HepG2 (cell line): ENCODE measurements at regions not wholly inside any gene's neighbourhood (a gene's known extent, or its start where the extent isn't known, plus 50 kb on each side); places are given as distances from the start of the nearest gene placed in this dataset.

ENCODE experiments used
- ATAC-seq: fragments of 200-7000 bp; cut with Tn5 transposase; 3 replicates; pipeline ENCODE4 v1.9.1; 2020; ENCODE audit warnings: mild to moderate bottlenecking, moderate library complexity
- BruUV-seq: library from RNA; stranded (reverse); fragments of 400-500 nt; replicated peaks from 2 replicates; lab custom pipeline; 2021; lab: Mats Ljungman, UMichigan
- CTCF ChIA-PET: fragments of 300-600 bp; formaldehyde crosslinking; extraction: SDS; loops from one replicate; lab custom pipeline; 2021; ENCODE audit warnings: low total read pairs, inconsistent platforms, low intra/inter-chr PET ratio; lab: Yijun Ruan, JAX
- POLR2A ChIA-PET: fragments of 350-600 bp; sonication (Branson Sonifier 250); formaldehyde crosslinking; loops from one replicate; lab custom pipeline; 2020; ENCODE audit warnings: antibody characterized with exemption, inconsistent platforms; lab: Yijun Ruan, JAX
- DNase-seq: peaks from one replicate; pipeline ENCODE4 v3.0.0-alpha.2; 2015; ENCODE audit warnings: low spot score
- FAIRE-seq: peaks from 3 replicates; lab custom pipeline; 2011; peaks lifted over from hg19 to GRCh38; lab: Jason Lieb, UNC
- H2AFZ ChIP-seq: one replicate; pipeline ENCODE4 v1.6.1; 2011; ENCODE audit warnings: low read length, inconsistent platforms
- H3K27ac ChIP-seq: fragments of 300-600 bp; 3 replicates; pipeline ENCODE4 v1.8.0; 2011; ENCODE audit warnings: mixed run types, mild to moderate bottlenecking, mixed read lengths, low read length, inconsistent platforms; ENCODE audit not compliant: insufficient read depth; ENCODE audit errors: extremely low read length
- H3K27me3 ChIP-seq, 2 experiments: fragments of 200-600 bp in 1 of 2; 2 replicates in 1 of 2; 3 replicates in 1 of 2; pipeline versions ENCODE4 v1.6.0 to v1.8.0; 2011; ENCODE audit warnings: low read length in 2 of 2, mild to moderate bottlenecking in 2 of 2, moderate library complexity in 2 of 2, inconsistent platforms in 1 of 2; ENCODE audit not compliant: insufficient read depth in 2 of 2, control insufficient read depth in 1 of 2
- H3K36me3 ChIP-seq, 2 experiments: fragments of 200-600 bp in 1 of 2; replicated peaks in 1 of 2; 2 replicates in 1 of 2; 3 replicates in 1 of 2; pipeline versions ENCODE4 v1.5.1 to v1.8.0; 2011; ENCODE audit warnings: low read length in 2 of 2, inconsistent platforms in 1 of 2; ENCODE audit not compliant: insufficient read depth in 2 of 2, control insufficient read depth in 1 of 2
- H3K4me1 ChIP-seq: 2 replicates; pipeline ENCODE4 v1.5.1; 2012; ENCODE audit warnings: low read length, inconsistent platforms; ENCODE audit not compliant: insufficient read depth
- H3K4me2 ChIP-seq: 2 replicates; pipeline ENCODE4 v1.6.0; 2011; ENCODE audit warnings: low read depth, low read length, inconsistent platforms
- H3K4me3 ChIP-seq, 3 experiments: fragments of 200-600 bp in 1 of 3; sonication (generic), shearing (Covaris generic) in 1 of 3; replicated peaks in 1 of 3; 2 replicates each; pipeline ENCODE4 v1.5.1; 2011 to 2016; ENCODE audit warnings: low read length in 3 of 3, inconsistent platforms in 2 of 3, low read depth in 2 of 3, mild to moderate bottlenecking in 2 of 3, control low read depth in 1 of 3, mixed read lengths in 1 of 3; ENCODE audit not compliant: insufficient read depth in 1 of 3
- H3K79me2 ChIP-seq: one replicate; pipeline ENCODE4 v1.6.1; 2011; ENCODE audit warnings: low read length, inconsistent platforms; ENCODE audit not compliant: insufficient read depth
- H3K9ac ChIP-seq: 2 replicates; pipeline ENCODE4 v1.6.0; 2011; ENCODE audit warnings: mild to moderate bottlenecking, low read depth, low read length, inconsistent platforms; ENCODE audit not compliant: insufficient read depth
- H3K9me3 ChIP-seq: 2 replicates; pipeline ENCODE4 v1.5.1; 2012; ENCODE audit warnings: mild to moderate bottlenecking, low read length
- H4K20me1 ChIP-seq: 2 replicates; pipeline ENCODE4 v1.6.0; 2011; ENCODE audit warnings: inconsistent platforms, mild to moderate bottlenecking, low read length, moderate library complexity; ENCODE audit not compliant: insufficient read depth
- BCLAF1 ChIP-seq: fragments of 450-650 bp; IDR thresholded peaks from 2 replicates; pipeline ENCODE4 v1.6.1; 2017; ENCODE audit warnings: mild to moderate bottlenecking
- BRCA1 ChIP-seq: sonication (generic); formaldehyde crosslinking; IDR thresholded peaks from 2 replicates; pipeline ENCODE4 v1.4.0; 2020; ENCODE audit warnings: missing genetic modification reagents
- GLMP ChIP-seq: sonication (generic); formaldehyde crosslinking; IDR thresholded peaks from 2 replicates; pipeline ENCODE4 v1.9.0; 2021; ENCODE audit warnings: missing genetic modification reagents, mild to moderate bottlenecking, borderline replicate concordance
- ZNF251 ChIP-seq: sonication (generic); formaldehyde crosslinking; IDR thresholded peaks from 2 replicates; pipeline ENCODE4 v1.9.0; 2021; ENCODE audit warnings: mild to moderate bottlenecking, missing genetic modification reagents
- ZNF326 ChIP-seq: sonication (generic); formaldehyde crosslinking; IDR thresholded peaks from 2 replicates; pipeline ENCODE4 v1.4.0; 2020; ENCODE audit warnings: missing genetic modification reagents, borderline replicate concordance
- ZNF414 ChIP-seq: sonication (generic); formaldehyde crosslinking; IDR thresholded peaks from 2 replicates; pipeline ENCODE4 v1.5.0; 2020; ENCODE audit warnings: missing genetic modification reagents
- ZNF557 ChIP-seq: sonication (generic); formaldehyde crosslinking; IDR thresholded peaks from 2 replicates; pipeline ENCODE4 v1.4.0; 2020; ENCODE audit warnings: missing genetic modification reagents
- ZNF737 ChIP-seq: sonication (generic); formaldehyde crosslinking; IDR thresholded peaks from 2 replicates; pipeline ENCODE4 v1.5.0; 2020; ENCODE audit warnings: missing genetic modification reagents, mild to moderate bottlenecking, borderline replicate concordance
- ZNF792 ChIP-seq: IDR thresholded peaks from 2 replicates; pipeline ENCODE4 v1.6.1; 2016
- ZSCAN22 ChIP-seq: sonication (generic); formaldehyde crosslinking; IDR thresholded peaks from 2 replicates; pipeline ENCODE4 v1.4.0; 2020; ENCODE audit warnings: mild to moderate bottlenecking, missing genetic modification reagents
- WGBS: methylation state at CpG from one replicate; pipeline ENCODE4 v1.1.6; 2017; ENCODE audit warnings: low lambda C conversion rate; 5-methylcytosine and 5-hydroxymethylcytosine counted together
- in situ Hi-C: cut with HindIII; loops from 2 replicates; pipeline ENCODE4 v1.10.0; 2017; ENCODE audit warnings: low pct_unique_long_range_greater_than_20kb; ENCODE audit not compliant: extremely low pct_ligation_motif_present
- intact Hi-C: fragments of 100-400 bp; cut with micrococcal nuclease; formaldehyde crosslinking; loops from one replicate; pipeline ENCODE4 v1.10.0; 2022; ENCODE audit not compliant: unreplicated experiment

GRCh38 chr3:56854856-56855611 lies 53.3 kb upstream of the ARHGEF3 start:
- no peak for FAIRE-seq
- H3K9ac ChIP-seq = no peak overlapping the region
- no peaks in the 10 kb centered on the region for H4K20me1 ChIP-seq
- H2AFZ ChIP-seq = no peak overlapping the region
- in situ Hi-C loops (no loop called here), intact Hi-C loops (no loop called here)
- CTCF ChIA-PET = interaction anchor here (1.5 kb wide), 1 partner anchor 134 kb away, joined by 9 read pairs; no protein-coding TSS in a partner anchor
- H3K79me2 ChIP-seq = no peaks in the 10 kb centered on the region
- no peak overlapping the region for H3K4me3 ChIP-seq
- no TSS peak for BruUV-seq
- TF ChIP-seq ZNF737 (CRISPR knock-in tag) (no peak), GLMP (CRISPR knock-in tag) (no peak), ZNF557 (no peak), ZNF251 (CRISPR knock-in tag) (no peak), ZNF792 (CRISPR knock-in tag) (no peak), ZNF326 (CRISPR knock-in tag) (no peak), ZNF414 (CRISPR knock-in tag) (no peak), BCLAF1 (no peak), ZSCAN22 (CRISPR knock-in tag) (no peak), BRCA1 (no peak)
- H3K4me1 ChIP-seq = peaks cover 39% of the 10 kb centered on the region
- 100% methylated on average over 5 of the region's 5 CpGs for WGBS
- POLR2A ChIA-PET = no interaction called here
- H3K4me2 ChIP-seq = no peak overlapping the region
- no peak for DNase-seq
- no peaks in the 10 kb centered on the region for H3K9me3 ChIP-seq
- no peak for ATAC-seq
- no peaks in the 10 kb centered on the region for H3K36me3 ChIP-seq
- no peak overlapping the region for H3K27ac ChIP-seq
- H3K27me3 ChIP-seq = no peaks in the 10 kb centered on the region
